ENCODE measurements at regions not wholly inside any gene's neighbourhood (a gene's known extent, or its start where the extent isn't known, plus 50 kb on each side); places are given as distances from the start of the nearest gene placed in this dataset.

DNA sequence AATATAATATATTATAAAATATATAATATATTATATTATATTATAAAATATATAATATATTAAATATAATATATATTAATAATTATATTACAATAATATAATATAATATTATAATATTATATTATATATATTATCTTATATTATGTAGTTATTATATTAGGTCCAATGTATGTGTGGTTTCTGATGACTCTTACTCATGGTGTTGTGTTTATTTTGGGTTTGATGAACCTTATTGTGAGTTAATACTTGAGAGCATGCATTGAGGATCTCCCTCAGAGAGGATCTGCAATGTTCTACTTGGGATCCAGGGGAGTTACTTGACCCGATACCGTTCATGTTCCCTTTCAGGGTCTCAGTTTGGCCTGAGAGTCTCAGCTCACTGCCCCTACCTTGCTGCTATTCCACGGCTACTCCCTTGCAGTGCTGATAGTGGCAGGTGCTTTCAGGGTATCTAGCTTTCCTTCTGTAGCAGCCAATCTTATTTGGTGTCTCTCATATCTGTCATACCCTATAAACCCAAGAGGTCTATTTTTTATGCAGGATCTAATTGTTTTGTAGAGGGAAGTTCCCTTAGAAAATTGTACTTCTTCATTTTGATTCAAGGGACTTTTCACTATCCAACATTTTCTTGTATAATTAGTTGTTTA, 89.1 kb upstream of the ZDHHC17 start:
- TF ChIP-seq, protein P1, sequence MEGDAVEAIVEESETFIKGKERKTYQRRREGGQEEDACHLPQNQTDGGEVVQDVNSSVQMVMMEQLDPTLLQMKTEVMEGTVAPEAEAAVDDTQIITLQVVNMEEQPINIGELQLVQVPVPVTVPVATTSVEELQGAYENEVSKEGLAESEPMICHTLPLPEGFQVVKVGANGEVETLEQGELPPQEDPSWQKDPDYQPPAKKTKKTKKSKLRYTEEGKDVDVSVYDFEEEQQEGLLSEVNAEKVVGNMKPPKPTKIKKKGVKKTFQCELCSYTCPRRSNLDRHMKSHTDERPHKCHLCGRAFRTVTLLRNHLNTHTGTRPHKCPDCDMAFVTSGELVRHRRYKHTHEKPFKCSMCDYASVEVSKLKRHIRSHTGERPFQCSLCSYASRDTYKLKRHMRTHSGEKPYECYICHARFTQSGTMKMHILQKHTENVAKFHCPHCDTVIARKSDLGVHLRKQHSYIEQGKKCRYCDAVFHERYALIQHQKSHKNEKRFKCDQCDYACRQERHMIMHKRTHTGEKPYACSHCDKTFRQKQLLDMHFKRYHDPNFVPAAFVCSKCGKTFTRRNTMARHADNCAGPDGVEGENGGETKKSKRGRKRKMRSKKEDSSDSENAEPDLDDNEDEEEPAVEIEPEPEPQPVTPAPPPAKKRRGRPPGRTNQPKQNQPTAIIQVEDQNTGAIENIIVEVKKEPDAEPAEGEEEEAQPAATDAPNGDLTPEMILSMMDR (IDR thresholded peaks at IDR 0.05) = no peak
- TF ChIP-seq POLR2AphosphoS5 (IDR thresholded peaks at IDR 0.05) = no peak
- TF ChIP-seq EP300 (IDR thresholded peaks at IDR 0.05) = no peak
